Hematopoietic multipotent progenitor cell (in vitro differentiated cells): ENCODE measurements at regions not wholly inside any gene's neighbourhood (a gene's known extent, or its start where the extent isn't known, plus 50 kb on each side); places are given as distances from the start of the nearest gene placed in this dataset.
"Not testable (repeated sequence)": the region's sequence is repeated elsewhere in the genome, so short reads cannot be mapped to it uniquely, and the experiment has no call there.

ENCODE experiments used
- DNase-seq, 3 donors: peaks; one replicate each; pipeline ENCODE4 v3.0.0-alpha.2; 2011 to 2015; ENCODE audit warnings: low read depth in 2 of 3, low spot score in 2 of 3

DNA sequence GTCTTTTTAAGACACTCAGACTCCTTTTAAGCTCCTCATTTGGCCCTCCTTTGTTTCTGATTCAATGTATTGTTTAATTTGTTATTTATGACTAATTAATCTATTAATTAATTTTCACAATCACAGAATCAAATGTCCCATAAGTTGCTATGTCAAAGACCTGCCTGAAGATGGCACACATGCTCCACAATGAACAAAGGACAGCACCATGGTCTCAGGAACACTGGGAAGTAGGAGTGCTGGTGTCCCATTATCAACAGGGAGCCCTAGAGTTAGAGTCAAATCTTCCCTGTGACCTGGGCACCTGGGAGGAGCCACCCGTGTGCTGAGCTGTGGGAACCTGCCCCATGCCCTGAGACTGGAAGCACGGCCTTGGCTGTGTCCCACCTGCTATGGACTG is 1164.3 kb downstream of the RPIA start:
- DNase-seq = not testable (repeated sequence)

- DNase-seq = not testable (repeated sequence)
Observed at GRCh38 chr2:89856305-89856704, 1164.8 kb downstream of the RPIA start.

GRCh38 chr2:89862164-89862563 is 1170.7 kb downstream of the RPIA start:
- not testable (repeated sequence) for DNase-seq

DNA sequence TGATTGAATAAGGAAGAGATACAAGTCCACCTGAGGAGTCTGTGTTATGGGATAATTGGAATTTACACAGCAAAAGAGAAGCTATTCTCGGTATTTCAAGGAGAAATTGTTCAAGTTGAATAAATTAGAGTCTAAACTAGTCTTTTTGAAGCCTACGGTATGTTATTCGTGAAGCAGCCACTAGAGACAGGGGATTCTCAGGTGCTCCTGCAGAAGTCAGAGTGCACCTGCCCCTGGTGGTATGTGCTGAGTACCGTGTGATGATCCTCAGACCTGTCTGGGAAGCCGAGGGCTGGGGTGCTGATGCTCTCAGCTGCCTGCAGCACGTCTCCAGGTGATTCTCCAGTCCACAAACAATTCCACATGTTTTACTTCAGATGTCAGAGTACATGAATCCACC is 1171.7 kb downstream of the RPIA start:
- DNase-seq = not testable (repeated sequence)

DNA sequence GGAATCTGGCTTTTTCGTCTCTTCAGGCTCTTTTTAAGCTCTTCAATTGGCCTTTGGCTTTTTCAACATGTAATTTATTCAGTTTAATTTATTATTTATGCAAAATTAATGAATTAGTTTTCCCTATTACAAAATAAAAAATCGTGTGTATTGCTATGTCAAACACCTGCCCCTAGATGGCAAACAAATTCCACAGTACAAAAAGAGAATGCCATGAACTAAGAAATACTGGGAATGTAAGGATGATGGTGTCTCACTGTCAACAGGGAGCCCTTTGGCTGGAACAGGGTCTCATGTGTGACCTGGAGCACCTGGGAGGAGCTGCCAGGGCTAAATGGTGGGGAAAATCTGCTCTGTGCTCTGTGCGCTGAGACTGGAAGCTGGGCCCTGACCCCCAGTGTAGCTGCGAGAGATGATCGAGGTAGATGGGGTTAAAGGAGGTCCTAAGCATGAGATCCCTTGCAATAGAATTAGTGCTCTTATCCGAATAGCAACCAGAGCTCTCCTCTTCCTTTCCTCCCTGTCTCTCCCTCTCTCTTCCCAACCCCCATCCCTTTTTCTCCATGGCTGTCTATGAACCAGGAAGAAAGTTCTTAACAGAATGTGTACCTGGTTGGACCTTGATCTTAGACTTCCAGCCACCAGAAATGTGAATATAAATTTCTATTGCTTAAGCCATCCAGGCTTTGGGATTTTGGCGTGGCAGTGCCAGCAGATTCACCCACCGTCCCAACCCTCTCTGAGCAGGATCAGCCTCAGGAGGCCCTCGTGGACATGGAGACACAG is 1183.5 kb downstream of the RPIA start:
- DNase-seq = not testable (repeated sequence)

DNA sequence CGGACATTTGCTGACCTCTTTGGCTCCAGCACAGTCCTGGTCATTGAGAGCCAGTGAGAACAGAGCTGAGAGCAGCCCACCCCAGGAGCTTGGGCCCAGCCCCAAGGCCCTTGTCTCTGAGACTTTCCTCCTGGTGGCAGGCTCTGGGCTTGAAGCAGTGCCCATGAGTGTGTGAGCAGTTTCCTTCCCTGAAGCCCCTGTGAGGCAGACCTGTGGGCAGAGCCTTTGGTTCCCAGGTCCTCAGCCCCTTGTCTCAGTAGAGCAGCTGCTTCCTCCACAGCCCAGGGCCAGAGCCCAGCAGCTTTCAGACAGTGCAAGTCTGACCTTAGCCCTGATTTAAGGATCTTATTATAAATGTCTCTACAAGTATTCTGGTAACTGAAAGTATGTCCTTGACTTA is 1185.0 kb downstream of the RPIA start:
- peak in 2 of 3 donors; percentile 41 to 77 for DNase-seq

- not testable (repeated sequence) for DNase-seq
Observed at GRCh38 chr2:89876878-89877277, 1185.4 kb downstream of the RPIA start.

- DNase-seq = not testable (repeated sequence)
Observed at GRCh38 chr2:89882880-89883279, 1191.4 kb downstream of the RPIA start.

DNA sequence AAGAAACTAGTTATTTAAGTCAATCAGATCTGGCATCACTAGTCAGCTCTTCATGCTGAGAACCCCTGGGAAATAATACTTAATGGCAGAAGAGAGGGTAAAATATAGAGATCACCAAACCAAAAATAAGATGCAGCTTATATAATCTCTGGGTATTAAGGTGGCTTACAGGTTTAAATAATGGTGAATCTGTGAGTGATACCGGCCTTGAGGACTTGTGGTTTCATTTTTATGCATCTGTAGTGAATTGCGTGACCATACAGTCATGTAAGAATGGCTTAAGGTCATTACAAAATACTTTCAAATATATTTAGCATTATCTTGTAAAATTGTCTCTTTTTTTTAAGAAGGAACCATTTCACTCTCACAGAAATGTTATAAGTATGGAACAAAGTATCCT is 1192.2 kb downstream of the RPIA start:
- not testable (repeated sequence) for DNase-seq

GRCh38 chr2:89885071-89885470 is 1193.6 kb downstream of the RPIA start:
- not testable (repeated sequence) for DNase-seq

DNA sequence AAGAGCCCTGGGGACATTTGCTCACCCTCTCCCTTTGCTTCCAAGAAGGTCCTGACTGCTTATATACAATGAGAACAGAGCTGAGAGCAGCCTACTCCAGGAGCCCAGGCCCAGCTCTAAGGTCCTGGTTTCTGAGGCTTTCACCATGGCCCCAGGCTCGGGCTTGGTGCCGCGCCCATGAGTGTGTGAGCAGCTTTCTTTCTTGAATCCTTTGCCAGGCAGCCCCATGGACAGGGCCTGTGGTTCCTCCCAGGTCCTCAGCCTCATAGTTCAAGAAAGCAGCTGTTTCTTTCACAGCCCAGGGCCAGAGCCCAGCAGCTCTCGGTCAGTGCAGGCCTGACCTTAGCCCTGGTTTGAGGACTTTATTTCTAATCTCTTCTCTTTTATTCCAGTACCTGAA is 1197.2 kb downstream of the RPIA start:
- DNase-seq = not testable (repeated sequence)

DNA sequence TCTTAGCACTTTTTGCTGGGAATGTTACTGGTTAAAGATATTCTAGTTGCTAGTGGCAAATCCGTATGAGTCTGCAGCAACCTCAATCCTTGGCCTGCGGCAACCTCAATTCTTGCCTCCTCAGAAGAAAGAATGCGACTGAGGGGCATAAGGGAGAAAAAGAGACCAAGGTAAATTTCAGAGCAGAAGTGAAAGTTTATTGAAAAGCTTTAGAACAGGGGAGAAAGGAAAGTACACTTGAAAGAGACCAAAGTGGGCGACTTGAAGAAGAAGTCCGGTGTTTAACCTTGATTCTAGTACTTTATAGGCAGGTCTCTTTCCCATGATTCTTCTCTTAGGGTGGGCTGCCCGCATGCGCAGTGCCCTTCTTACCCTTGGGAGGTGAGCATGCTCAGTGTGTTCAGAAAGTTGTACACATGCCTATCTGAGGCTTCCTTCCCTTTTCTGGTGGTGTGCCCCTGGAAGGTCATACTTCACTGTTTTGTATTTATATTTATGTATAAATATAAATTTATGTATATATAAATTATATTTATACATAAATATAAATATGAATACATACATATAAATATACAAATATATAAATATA is 1198.8 kb downstream of the RPIA start:
- not testable (repeated sequence) for DNase-seq

- not testable (repeated sequence) for DNase-seq
Observed at GRCh38 chr2:89894988-89895387, 1203.5 kb downstream of the RPIA start.

- DNase-seq = not testable (repeated sequence)
Observed at GRCh38 chr2:89895629-89896028, 1204.2 kb downstream of the RPIA start.

DNA sequence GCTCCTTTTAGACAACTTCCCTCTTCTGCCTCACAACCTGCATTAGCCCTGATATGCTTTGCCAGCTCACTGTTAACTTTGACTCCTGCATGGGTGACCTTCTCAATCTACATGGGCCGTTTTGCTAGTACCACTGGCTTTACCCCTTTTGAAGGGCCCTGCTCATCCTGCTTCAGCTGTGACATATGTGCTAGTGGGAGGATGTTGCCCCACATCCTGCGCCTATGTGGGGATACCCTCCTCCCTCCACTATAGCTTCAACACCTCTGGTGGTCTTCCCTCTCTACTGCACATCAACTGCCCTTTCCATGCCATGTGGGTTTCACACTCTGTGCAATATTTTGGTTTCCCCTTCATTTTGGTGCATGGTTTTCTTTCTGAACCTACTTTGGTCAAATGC is 1235.5 kb downstream of the RPIA start:
- DNase-seq = not testable (repeated sequence)

GRCh38 chr2:89935436-89935835 is 1244.0 kb downstream of the RPIA start:
- DNase-seq = not testable (repeated sequence)

- peak in 1 of 3 donors; percentile 29 for DNase-seq
Observed at GRCh38 chr2:89936011-89936410, 1244.5 kb downstream of the RPIA start.

GRCh38 chr2:89936559-89936958 is 1245.1 kb downstream of the RPIA start:
- DNase-seq = not testable (repeated sequence)

DNA sequence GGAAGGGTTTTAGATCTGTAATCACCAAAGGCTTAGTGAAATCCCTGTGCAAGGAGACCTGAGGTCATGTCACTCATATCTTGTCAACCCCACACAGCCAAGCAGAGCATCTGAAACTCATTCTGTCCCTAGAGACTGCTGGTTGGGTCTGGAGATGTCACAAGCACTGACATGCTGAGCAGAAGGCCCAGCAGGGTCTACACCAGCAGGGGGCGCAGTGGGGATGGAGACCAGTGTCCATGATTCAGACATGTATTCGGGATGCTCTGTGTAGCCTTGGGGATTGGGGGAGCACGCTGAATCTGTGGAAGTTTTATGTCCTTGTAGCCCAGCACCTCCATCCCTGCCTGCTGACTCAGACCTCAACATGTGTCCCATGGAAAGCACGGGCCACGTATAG is 1247.3 kb downstream of the RPIA start:
- not testable (repeated sequence) for DNase-seq

DNA sequence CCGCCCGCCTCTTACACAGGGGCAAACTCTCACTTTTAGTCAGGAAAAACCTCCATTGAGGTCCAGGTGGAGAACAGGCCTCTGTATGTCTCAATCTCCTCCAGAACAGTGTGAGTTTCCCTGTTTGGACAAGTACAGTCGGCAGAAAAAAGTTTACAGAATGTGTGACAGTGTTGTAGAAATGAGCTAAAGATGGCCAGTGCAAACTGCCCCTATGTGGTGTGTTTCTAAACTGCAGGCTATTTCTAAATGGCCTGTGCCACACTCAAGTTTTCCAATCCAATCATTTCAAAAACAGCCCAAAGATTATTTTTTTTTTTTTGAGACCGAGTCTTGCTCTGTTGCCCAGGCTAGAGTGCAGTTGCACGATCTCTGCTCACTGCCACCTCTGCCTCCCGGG is 1252.8 kb downstream of the RPIA start:
- not testable (repeated sequence) for DNase-seq

- DNase-seq = not testable (repeated sequence)
Observed at GRCh38 chr2:89945004-89945616, 1253.6 kb downstream of the RPIA start.
